ENCODE measurements at regions not wholly inside any gene's neighbourhood (a gene's known extent, or its start where the extent isn't known, plus 50 kb on each side); places are given as distances from the start of the nearest gene placed in this dataset.

DNA sequence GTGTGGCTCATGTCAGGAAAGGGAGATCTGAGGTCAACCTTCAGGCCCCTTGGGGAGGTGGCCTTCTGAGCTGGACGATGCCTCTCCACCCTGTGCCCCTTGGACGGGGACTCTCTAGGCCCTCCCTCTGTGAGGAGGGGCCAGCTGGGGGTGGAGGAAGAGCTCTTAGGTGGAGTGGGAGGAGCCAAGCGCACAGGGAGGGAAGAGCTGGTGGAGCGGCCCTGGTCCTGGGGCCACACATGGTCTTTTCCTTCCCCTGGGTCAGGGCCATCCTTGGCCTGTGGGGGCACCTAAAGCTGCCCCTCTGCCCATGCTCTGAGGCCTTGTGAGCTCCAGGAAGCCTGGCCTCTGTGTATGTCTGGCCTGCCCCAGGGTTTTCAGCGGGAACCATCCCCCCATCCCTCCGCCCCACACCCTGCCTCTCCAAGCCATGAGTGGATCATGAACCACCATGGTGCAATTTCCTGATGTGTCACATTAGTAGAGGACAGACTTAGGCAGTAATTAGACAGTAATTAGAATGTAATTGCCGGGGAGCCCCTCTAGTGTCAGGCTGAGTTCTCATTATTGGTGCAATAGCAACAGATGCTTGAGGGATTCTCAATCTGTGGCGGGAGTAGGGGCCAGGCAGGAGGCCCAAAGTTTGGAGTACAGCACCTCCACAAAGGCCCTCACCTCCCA, 63.0 kb downstream of the GLI2 start:
- no peaks in the 10 kb centered on the region for H3K27me3 Mint-ChIP-seq (ENCODE audit: low read depth)
- no peaks in the 10 kb centered on the region for H3K4me1 Mint-ChIP-seq (ENCODE audit: low read depth)
- CTCF ChIA-PET, result no interaction called here
- no peak for DNase-seq
- H3K36me3 Mint-ChIP-seq (ENCODE audit: low read depth), result no peaks in the 10 kb centered on the region
- no peak overlapping the region for H3K4me3 Mint-ChIP-seq
- intact Hi-C loops (cut with micrococcal nuclease), result no loop called here
- H3K9me3 Mint-ChIP-seq, result no peaks in the 10 kb centered on the region
- H3K27ac Mint-ChIP-seq, result no peak overlapping the region

DNA sequence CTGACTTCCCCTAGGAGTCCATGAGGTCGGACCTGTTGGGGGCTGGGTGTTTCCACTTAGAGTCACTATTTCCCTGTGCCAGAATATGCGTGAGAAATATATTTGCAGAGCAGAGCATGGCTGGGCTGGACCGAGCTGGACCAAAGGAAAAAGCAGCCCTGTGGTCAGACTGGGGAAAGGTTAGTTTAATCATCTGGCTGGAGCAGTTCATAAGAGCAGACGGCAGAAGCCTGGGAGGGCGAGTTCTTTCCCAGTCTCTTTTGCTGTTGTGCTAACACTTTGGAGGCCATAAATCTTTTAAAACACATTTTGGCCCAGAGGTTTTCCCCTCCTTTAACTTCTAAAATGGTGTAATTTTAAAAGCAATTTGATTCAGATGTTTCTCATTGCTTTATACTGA, 66.5 kb downstream of the GLI2 start:
- no peak overlapping the region for H3K4me3 Mint-ChIP-seq
- no peaks in the 10 kb centered on the region for H3K9me3 Mint-ChIP-seq
- H3K27ac Mint-ChIP-seq, result no peak overlapping the region
- no peak for DNase-seq
- H3K36me3 Mint-ChIP-seq (ENCODE audit: low read depth), result no peaks in the 10 kb centered on the region
- intact Hi-C loops (cut with micrococcal nuclease), result no loop called here
- no peaks in the 10 kb centered on the region for H3K4me1 Mint-ChIP-seq (ENCODE audit: low read depth)
- CTCF ChIA-PET, result no interaction called here
- no peaks in the 10 kb centered on the region for H3K27me3 Mint-ChIP-seq (ENCODE audit: low read depth)

DNA sequence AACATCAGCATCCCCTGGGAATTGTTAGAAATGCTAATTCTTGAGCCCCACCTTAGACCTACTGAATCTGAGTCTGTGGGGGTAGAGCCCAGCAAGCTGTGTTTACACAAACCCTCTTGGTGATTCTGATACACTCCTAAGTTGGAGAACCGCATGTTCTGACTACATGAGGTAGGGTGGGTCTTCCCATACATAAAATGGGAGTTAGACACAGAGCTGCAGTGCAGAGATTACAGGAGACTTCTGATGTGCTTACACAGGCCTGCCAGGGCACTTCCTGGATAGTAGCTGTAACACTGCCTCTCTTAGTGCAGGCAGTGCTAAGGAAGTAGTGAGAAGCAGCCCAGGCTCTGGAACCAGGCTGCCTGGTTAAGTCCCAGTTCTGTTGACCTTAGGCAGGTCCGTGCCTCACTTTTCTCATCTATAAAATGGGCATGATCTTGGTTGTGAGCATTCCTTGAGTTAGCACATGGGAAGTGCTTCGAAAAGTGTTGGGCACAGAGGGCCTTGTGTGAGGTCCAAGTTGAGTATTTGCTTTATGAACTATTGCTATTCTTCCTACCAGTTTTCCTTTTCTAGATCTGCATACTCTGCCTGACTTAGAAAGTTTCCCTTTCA, 67.3 kb downstream of the GLI2 start:
- H3K4me3 Mint-ChIP-seq, result no peak overlapping the region
- no peaks in the 10 kb centered on the region for H3K27me3 Mint-ChIP-seq (ENCODE audit: low read depth)
- no peak for DNase-seq
- H3K36me3 Mint-ChIP-seq (ENCODE audit: low read depth), result no peaks in the 10 kb centered on the region
- intact Hi-C loops (cut with micrococcal nuclease), result no loop called here
- no peaks in the 10 kb centered on the region for H3K9me3 Mint-ChIP-seq
- no peak overlapping the region for H3K27ac Mint-ChIP-seq
- H3K4me1 Mint-ChIP-seq (ENCODE audit: low read depth), result no peaks in the 10 kb centered on the region
- CTCF ChIA-PET, result no interaction called here

DNA sequence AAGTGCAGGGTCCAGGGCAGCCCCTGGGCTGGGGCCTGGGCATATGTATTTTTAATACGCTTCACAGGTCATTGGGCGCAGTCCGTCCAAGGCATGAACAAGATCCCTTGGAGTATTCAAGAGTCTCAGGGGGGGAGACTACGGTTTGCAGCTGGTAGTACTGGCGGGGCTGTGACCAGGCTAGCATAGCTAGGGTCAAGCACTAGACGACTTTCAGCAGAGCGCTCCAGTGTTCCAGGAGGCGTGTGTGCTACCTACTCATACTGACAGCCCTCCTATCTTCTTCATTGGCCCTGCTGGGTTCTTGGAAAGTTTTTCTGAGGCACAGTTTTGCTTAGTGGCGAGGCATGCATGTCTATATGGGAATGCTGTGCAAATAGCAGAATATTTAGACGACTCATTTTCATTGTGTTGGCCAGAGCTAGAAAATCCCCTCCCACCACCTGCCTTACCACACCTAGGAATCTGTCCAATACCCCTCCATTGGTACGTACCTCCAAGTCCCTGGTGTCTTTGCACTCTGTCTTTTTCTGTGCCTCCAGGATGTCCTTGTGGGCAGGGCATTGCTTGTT, 68.2 kb downstream of the GLI2 start:
- Mint-ChIP-seq H3K27me3 (ENCODE audit: low read depth) (no peaks in the 10 kb centered on the region), H3K9me3 (no peaks in the 10 kb centered on the region), H3K27ac (no peak overlapping the region), H3K4me3 (no peak overlapping the region), H3K36me3 (ENCODE audit: low read depth) (no peaks in the 10 kb centered on the region), H3K4me1 (ENCODE audit: low read depth) (no peaks in the 10 kb centered on the region)
- DNase-seq, result no peak
- intact Hi-C loops (cut with micrococcal nuclease), result no loop called here
- CTCF ChIA-PET, result no interaction called here

DNA sequence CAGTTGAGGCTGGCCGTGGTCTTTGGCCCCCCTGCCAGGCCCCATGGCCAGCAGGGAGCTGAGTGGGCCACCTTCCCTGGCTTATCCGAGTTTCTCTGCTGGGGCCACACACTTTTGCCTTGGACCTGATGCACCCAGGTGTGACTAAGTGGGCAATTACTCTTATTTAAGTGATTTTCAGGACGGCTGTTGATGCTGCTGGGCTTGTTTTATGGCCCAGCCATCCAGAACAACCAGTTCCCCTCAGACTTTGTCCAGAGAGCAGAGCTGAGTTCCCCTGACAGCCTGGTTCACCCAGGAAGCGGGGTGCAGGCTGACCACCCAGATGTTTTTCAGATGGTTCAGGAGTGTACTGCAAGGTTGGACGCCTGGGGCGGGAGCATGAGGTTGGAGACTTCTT, 68.8 kb downstream of the GLI2 start:
- H3K4me3 Mint-ChIP-seq, result no peak overlapping the region
- no peaks in the 10 kb centered on the region for H3K4me1 Mint-ChIP-seq (ENCODE audit: low read depth)
- H3K27ac Mint-ChIP-seq, result no peak overlapping the region
- no peak for DNase-seq
- H3K36me3 Mint-ChIP-seq (ENCODE audit: low read depth), result no peaks in the 10 kb centered on the region
- H3K27me3 Mint-ChIP-seq (ENCODE audit: low read depth), result no peaks in the 10 kb centered on the region
- intact Hi-C loops (cut with micrococcal nuclease), result no loop called here
- CTCF ChIA-PET, result no interaction called here
- no peaks in the 10 kb centered on the region for H3K9me3 Mint-ChIP-seq

DNA sequence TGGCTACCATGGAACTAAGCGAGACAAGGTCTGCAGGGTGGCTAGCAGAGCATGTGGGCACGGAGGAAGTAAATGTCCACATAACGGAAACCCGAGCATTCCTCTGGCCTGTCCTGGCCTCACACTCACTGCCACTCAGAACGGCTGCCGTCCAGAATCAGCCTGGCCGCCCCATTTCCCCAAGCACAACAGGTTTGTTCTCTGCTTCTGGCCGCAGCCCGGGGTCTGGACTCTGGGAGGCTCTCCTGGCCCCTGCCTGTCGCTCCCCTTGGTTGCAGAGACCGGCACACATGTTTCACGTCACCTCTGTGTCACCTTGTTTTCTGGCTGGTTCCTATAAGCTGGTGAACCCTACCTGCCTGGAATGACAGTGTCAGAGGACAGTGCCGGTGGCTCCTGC, 69.3 kb downstream of the GLI2 start:
- Mint-ChIP-seq H3K36me3 (ENCODE audit: low read depth) (no peaks in the 10 kb centered on the region), H3K27me3 (ENCODE audit: low read depth) (peaks cover under 1% of the 10 kb centered on the region), H3K4me3 (no peak overlapping the region), H3K9me3 (no peaks in the 10 kb centered on the region), H3K4me1 (ENCODE audit: low read depth) (no peaks in the 10 kb centered on the region), H3K27ac (no peak overlapping the region)
- CTCF ChIA-PET, result no interaction called here
- intact Hi-C loops (cut with micrococcal nuclease), result no loop called here
- no peak for DNase-seq

DNA sequence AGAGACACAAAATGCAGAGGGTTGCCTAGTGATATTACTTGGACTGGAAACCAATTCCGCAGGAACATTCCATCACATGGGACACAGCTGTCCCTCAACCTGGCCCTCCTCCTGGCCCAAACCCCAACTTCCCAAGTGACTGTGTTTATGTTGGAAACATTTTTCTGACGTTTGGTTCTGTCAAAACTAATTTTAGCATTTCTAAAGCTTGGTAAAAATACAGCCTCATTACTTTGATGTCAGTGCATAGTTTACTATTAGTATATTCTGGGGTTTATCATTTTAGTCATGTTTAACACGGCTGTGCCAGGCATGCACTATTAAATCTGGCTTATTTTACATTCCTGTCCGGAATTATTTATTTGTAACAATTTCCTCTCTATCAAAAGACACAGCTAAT, 69.9 kb downstream of the GLI2 start:
- peaks cover 2% of the 10 kb centered on the region for H3K27me3 Mint-ChIP-seq (ENCODE audit: low read depth)
- H3K4me1 Mint-ChIP-seq (ENCODE audit: low read depth), result no peaks in the 10 kb centered on the region
- no peaks in the 10 kb centered on the region for H3K9me3 Mint-ChIP-seq
- H3K27ac Mint-ChIP-seq, result no peak overlapping the region
- no peak overlapping the region for H3K4me3 Mint-ChIP-seq
- CTCF ChIA-PET, result no interaction called here
- H3K36me3 Mint-ChIP-seq (ENCODE audit: low read depth), result no peaks in the 10 kb centered on the region
- intact Hi-C loops (cut with micrococcal nuclease), result no loop called here
- DNase-seq, result no peak

DNA sequence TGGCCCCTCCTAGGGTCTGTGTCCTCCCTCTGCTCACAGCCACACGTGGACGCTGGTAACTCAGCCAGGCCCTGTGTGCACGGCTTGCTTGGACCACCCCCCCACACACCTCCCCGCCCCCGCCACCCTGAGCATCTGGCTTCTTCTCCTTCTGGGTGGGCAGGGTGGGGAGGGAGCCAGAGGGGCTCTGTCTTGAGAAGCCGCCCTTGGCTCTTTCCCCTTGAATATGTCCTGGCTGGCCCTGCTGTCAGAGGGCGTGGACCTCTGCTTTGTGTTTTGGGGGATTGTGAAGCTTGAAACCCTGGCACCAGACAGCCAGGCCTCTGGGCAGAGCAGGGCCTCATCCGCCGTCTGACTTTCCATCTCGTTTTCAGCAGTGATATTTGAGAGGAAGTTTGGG, 72.1 kb downstream of the GLI2 start:
- intact Hi-C loops (cut with micrococcal nuclease), result no loop called here
- Mint-ChIP-seq H3K27me3 (ENCODE audit: low read depth) (peaks cover 6% of the 10 kb centered on the region), H3K27ac (no peak overlapping the region), H3K4me1 (ENCODE audit: low read depth) (no peaks in the 10 kb centered on the region), H3K4me3 (no peak overlapping the region), H3K9me3 (no peaks in the 10 kb centered on the region), H3K36me3 (ENCODE audit: low read depth) (no peaks in the 10 kb centered on the region)
- DNase-seq, result no peak
- CTCF ChIA-PET, result no interaction called here

DNA sequence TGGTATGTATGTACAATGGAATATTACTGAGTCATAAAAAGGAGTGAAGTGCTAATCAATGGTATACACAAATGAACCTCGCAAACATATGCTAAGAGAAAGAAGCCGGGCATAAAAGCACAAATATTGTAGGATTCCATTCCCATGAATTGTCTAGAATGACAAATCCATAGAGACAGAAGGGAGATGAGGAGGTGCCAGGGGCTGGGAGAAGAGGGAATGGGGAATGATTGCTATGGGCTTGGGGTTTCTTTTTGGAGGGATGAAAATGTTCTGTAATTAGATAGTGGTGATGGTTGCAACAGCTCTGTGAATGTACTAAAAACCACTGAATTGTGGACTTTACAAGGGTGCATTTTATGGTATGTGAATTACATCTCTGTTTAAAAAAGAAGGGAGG, 73.5 kb downstream of the GLI2 start:
- H3K27me3 Mint-ChIP-seq (ENCODE audit: low read depth), result peaks cover 6% of the 10 kb centered on the region
- H3K4me3 Mint-ChIP-seq, result no peak overlapping the region
- intact Hi-C loops (cut with micrococcal nuclease), result no loop called here
- H3K36me3 Mint-ChIP-seq (ENCODE audit: low read depth), result no peaks in the 10 kb centered on the region
- CTCF ChIA-PET, result no interaction called here
- no peak overlapping the region for H3K27ac Mint-ChIP-seq
- no peaks in the 10 kb centered on the region for H3K4me1 Mint-ChIP-seq (ENCODE audit: low read depth)
- no peaks in the 10 kb centered on the region for H3K9me3 Mint-ChIP-seq
- DNase-seq, result no peak

DNA sequence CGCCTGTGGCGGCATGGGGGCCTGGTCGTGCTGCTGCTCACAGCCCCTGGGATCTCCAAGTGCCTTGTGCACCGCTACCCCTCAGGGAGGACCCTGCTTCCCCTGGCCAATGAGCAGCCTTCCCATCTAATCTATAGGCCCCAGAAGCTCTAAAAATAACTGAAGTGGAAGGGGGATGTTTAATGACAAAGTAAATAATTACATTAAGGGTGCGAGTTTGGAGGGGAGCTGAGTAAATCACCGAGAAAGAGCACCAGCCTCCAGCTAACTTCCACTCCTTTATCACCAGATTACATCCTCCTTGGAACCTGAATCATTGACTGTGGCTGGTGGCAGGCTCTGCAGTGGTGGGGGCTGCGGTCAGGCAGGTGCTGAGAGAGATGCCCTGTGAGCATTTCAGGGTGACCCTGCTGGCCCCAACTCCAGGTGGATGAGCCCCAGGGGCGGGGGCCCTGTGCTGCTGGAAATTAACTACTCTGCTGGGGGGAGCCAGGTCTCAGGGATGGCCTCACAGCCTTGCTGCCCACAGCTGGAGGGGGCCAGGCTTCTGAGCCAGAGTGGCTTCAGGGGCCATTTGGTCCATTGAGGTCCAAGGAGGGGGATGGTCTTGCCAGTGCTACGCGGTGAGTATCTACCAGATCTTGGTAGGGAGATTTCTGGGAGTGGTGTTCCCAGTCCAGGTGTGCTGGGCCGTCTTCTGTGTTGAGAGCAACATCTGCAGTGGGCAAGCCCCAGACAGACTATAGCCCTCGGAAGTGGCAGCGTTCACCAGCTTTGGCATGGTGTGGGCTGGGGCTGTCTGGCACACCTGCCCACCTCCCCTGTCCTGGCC, 74.2 kb downstream of the GLI2 start:
- CTCF ChIA-PET, result no interaction called here
- no peaks in the 10 kb centered on the region for H3K4me1 Mint-ChIP-seq (ENCODE audit: low read depth)

DNA sequence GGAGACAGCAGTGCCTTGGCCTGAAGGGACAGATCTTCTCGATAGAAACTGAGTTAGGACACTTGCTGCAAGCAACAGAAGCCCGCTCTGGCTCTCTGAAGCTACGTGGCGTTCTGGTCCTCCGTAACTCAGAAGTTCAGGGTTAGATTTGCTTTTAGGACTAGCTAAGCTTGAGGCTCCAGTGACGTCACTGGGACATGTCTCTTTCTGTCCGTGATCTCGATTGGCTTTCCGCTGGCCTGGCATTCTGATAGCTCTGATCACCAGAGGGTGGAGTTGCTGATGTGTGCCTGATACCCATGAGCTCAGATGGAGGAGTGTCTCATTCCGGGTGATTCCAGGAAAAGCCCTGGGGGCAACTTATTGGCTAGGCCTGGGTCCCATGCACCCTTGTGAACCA, 75.0 kb downstream of the GLI2 start:
- intact Hi-C loops (cut with micrococcal nuclease), result no loop called here
- DNase-seq, result no peak
- no peak overlapping the region for H3K4me3 Mint-ChIP-seq
- no peaks in the 10 kb centered on the region for H3K9me3 Mint-ChIP-seq
- H3K27me3 Mint-ChIP-seq (ENCODE audit: low read depth), result peaks cover 6% of the 10 kb centered on the region
- no peaks in the 10 kb centered on the region for H3K36me3 Mint-ChIP-seq (ENCODE audit: low read depth)
- no peak overlapping the region for H3K27ac Mint-ChIP-seq
- CTCF ChIA-PET, result no interaction called here
- no peaks in the 10 kb centered on the region for H3K4me1 Mint-ChIP-seq (ENCODE audit: low read depth)

More for the DNA sequence above, 74.2 kb downstream of the GLI2 start:
- Mint-ChIP-seq H3K36me3 (ENCODE audit: low read depth) (no peaks in the 10 kb centered on the region), H3K27ac (no peak overlapping the region), H3K27me3 (ENCODE audit: low read depth) (peaks cover 6% of the 10 kb centered on the region), H3K4me3 (no peak overlapping the region), H3K9me3 (no peaks in the 10 kb centered on the region)
- DNase-seq, result no peak
- intact Hi-C loops (cut with micrococcal nuclease), result no loop called here

DNA sequence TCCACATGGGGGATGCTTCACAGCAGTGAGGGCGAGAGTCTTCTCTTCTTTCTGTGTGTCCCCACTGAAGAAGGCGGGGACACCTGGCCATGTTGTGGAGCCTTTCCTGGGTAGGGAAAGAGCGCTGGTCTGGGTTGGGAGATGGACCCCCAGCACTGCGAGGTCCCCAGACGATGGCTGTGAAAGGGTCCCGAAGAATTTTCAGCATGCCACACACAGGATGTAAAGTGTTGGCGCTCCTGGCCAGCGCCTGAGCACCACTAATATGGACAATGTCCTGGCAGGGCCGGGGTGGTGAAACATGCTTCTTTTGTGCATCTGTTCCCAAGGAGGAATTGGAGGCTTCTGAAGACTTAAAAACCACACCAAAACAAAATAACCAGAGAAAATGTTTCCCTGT, 77.2 kb downstream of the GLI2 start:
- no peak overlapping the region for H3K4me3 Mint-ChIP-seq

DNA sequence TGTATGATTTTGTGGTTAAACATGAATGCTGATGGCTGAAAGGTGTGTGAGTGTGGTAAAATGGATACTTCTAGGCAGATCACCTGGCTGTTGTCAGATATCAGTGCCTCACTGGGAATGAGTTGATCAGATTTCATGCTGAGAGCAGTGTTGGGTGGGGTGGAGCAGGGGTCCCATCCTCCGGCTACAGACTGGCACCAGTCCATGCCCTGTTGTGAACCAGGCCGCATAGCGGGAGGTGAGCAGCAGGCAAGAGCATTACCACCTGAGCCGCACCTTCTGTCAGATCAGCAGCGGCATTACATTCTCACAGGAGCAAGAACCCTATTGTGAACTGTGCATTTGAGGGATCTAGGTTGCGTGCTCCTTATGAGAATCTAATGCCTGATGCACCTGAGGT, 78.7 kb downstream of the GLI2 start:
- no peaks in the 10 kb centered on the region for H3K4me1 Mint-ChIP-seq (ENCODE audit: low read depth)
- no peak for DNase-seq
- CTCF ChIA-PET, result no interaction called here
- peaks cover 6% of the 10 kb centered on the region for H3K27me3 Mint-ChIP-seq (ENCODE audit: low read depth)
- intact Hi-C loops (cut with micrococcal nuclease), result no loop called here
- no peak overlapping the region for H3K27ac Mint-ChIP-seq
- H3K4me3 Mint-ChIP-seq, result no peak overlapping the region
- H3K36me3 Mint-ChIP-seq (ENCODE audit: low read depth), result no peaks in the 10 kb centered on the region
- H3K9me3 Mint-ChIP-seq, result no peaks in the 10 kb centered on the region

More for the DNA sequence above, 77.2 kb downstream of the GLI2 start:
- intact Hi-C loops (cut with micrococcal nuclease), result no loop called here
- no peak for DNase-seq
- H3K9me3 Mint-ChIP-seq, result no peaks in the 10 kb centered on the region
- peaks cover 6% of the 10 kb centered on the region for H3K27me3 Mint-ChIP-seq (ENCODE audit: low read depth)
- no peaks in the 10 kb centered on the region for H3K4me1 Mint-ChIP-seq (ENCODE audit: low read depth)
- no peaks in the 10 kb centered on the region for H3K36me3 Mint-ChIP-seq (ENCODE audit: low read depth)
- CTCF ChIA-PET, result no interaction called here
- no peak overlapping the region for H3K27ac Mint-ChIP-seq

Data from activated naive CD4-positive, alpha-beta T cell treated with anti-CD3 and anti-CD28 coated beads for 36 hours (primary cell).